Activated CD4-positive, alpha-beta T cell treated with anti-CD3 and anti-CD28 coated beads for 48 hours (primary cell): ENCODE measurements at regions not wholly inside any gene's neighbourhood (a gene's known extent, or its start where the extent isn't known, plus 50 kb on each side); places are given as distances from the start of the nearest gene placed in this dataset.

Experiments used
- DNase-seq: peaks from one replicate; pipeline ENCODE4 v3.0.0-alpha.2; 2020

DNA sequence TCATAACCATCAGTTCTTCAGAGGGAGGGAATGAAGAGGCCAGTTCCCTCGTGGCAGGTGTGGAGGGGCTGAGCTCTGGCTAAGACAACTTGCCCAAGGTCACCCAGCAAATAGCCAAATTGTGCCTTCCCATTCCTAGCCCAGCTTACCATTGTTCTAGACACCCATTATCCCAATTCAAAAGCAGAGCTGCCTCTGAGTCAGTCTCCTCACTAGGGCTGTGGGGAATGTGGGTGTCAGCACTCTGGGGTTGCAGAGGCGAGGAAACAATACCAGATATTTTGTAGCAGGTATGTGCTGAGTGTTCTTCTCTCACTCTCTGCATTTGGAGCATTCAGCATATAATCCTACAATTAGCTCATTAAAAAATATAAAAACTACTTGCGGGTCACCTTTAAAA, 270.8 kb downstream of the PSAT1 start:
- no peak for DNase-seq

DNA sequence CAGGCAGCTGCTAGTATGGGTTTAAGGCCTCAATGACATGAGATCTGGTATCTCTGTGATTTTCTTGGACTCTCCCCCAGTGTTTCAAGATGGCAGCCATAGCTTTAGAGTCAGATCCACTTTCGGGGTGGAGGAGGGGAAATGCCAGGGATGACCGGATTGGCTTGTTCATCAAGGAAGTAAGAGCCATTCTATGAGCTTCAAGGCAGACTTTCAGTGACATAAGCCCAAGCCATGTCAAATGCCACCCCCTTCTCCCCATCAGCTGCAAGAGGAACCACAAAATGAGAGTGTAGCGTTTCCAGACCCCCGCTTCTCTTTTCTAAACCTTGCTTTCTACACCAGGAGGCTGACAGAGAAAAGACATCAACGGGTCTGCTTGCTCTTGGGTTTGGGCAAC, 271.8 kb downstream of the PSAT1 start:
- no peak for DNase-seq

DNA sequence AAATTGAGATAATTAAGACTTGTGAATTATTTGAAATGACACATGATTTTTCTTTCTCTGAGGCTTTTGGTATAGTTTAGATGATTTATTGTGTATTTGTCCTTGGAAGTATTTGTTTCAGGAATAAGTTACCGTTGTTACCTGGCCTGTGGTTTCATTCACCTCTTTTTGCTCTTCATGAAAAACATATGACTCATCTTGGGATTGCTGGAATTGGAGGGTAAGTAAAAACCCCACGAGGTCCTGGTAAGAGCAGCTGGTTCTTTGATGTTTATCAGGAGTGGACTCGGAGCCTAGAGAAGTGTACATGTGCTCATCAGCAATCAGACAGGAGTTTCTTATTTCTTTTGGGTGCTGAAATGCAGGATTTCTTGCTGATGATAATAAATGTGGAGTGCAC, 275.3 kb downstream of the PSAT1 start:
- no peak for DNase-seq

DNA sequence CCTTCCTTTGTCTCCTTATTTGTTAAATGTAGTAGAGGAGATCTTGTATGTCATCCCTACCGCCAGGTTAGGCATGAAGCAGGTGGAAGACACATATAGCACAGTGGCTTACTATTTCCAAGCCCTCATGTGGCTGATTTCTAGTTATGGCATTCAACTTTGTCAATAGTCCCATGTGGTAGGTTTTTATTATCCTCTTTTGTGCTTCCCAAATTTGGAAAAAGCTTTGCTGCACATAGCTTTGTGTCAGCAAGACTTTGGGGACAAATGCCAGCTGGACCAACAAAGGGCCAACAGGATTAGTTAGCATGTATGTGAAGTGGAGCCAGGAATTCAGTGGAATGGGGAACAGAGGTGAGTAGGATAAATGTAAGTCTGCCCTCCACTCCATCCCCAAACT, 276.3 kb downstream of the PSAT1 start:
- DNase-seq, result no peak

DNA sequence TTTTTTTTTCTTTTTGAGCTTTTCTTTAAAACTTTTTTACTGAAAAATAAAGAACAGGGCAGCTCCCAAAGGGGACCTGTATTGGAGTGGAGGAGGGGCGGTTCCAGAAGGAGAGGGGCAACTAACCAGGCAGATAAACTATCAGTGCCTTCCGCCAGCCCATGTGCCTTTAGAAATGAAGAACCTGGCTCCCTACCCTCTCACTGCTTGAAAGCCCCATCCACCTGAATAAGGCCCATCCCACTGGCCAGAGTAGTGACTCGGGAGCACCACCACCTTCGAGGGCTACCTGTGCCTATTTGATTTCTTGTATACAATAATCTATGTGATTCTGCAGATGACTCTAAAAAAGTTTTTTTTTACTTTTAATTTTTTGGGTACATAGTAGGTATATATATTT, 276.7 kb downstream of the PSAT1 start:
- no peak for DNase-seq

DNA sequence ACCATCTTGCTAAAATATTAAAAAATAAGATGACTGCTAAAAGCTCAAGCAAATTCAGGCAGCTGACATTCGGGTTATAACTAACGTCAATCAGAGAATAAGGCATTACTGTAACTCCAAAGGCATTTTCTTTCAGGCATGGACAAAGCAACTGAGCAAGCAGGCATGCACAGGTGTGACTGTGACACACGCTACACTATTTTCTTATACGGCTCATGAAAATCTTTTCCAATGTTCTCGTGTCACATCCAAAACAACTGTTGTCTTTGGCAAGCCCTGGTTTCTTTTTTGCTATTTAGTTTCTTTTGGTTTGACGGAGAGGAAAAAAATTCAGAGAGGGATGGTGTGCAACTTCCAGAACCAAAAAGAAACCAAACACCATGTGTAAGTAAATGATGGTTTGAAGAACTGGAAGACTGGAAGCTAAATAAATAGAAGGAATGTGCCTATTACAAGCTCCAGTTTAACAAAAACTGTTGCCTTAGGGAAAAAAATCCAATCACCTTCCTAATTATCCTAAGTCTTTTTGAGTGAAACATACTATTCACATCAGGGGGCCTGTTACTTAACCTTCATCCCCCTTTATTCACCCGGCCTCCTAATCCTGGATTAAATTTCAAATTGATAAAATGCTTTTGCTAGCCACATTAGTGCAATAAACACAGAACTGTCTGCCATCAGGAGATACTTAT, 277.6 kb downstream of the PSAT1 start:
- DNase-seq, result no peak

DNA sequence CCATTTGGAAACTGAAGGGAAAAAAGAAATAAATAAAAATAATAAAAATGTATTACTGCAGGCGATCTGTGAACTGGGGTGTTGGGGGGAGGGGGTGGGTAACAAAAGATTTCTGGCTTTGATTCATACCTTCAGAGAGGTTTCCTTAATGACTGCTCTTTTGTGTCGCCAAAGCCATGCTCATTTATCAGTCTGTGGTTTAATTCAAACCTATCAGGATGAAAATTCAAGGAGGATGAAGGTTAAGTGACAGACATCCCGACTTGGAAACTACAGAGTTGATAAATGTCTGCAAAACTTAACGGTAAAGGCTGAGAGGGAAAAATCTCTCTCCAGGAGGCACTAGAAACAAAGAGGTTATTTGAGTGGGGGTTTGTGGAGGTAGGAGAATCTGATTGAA, 278.2 kb downstream of the PSAT1 start:
- no peak for DNase-seq

DNA sequence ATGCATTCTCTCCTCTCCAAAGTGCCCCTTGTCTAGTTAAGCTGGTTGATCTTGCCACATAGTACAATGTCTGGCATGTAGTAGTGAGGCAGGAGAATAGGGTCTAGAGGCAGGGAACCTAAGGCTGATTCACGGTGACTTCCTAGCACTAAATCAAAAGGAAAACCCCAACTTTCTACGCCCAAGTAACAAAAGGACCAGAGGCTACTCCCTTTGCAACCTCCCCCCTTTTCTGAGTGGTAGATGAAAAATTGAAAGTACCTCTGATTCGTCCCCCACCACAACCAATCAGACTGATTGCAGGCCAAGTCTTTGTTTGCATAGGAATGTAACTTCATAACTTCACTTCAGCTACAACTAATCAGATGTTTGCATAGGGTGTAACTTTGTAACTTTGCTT, 278.8 kb downstream of the PSAT1 start:
- no peak for DNase-seq

DNA sequence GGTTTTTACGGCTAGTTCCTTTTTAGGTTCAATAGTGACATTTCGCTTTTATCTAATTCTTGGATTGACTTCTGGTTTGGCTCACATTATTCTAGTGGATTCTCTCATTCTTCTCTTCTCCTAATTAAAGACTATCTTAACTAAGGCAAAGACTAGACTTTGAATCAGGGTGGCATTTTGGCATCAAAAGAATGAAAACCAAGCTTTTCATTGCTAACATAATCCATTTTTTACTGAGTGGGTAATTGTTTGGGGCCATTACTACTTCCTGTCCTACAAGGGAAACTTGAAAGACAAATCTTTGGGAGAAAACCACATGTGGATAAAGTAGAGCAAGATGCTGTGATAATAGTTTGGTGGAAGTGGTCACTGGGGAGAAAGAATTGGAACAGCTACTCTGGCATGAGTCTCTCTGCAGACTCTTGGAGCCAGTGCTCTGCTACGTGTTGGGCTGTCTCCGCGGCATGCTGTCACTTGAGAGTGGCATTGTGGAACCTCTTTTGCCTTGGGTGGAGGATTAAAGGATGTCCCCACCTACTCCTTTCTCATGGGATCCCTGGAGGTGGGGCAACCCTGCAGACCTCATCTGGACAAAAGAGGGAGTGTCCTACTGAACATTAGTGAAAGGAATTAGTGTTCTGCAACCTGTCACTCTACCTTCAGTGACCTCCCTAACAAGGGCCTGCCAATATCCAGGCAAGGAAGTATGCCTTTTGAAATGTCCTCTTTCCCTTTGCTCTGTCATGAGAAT, 280.4 kb downstream of the PSAT1 start:
- no peak for DNase-seq

DNA sequence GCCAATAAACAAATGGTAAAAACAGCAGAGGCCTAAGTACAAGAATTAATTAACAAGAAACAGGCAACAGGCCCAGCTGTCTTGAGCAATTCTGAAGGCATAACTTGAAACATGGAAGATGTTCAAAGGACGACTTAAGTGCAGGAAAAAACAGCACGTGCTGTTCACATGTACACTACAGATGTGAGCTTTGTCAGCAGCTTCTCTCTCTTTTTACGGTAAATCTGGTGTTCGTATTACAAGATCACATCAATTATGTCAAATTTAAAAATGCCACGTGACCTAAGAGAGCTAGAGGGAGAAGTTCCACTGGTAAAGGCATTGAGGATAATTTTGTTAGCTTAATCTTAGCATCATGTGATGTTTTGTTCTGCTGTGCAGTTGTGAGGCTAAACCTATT, 281.1 kb downstream of the PSAT1 start:
- no peak for DNase-seq

DNA sequence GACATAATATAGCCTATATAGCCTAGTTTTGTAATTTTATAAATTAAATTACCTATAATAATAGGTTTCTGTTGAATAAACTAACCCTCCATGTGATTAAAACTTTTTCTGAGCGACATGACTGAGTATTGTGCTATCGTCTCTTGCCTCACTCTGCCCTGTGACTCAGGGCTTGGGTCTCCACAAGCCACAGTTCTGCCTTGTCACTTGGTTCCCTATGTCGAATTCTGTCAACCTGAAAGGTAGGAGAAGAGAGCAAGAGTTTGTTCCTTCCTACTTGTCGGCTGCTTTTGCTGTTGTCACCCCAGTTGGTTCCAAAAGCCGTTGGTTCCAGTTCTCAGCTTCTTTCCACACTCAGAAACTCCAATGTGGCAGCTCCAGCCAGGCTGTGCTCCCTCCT, 285.9 kb downstream of the PSAT1 start:
- DNase-seq, result no peak

DNA sequence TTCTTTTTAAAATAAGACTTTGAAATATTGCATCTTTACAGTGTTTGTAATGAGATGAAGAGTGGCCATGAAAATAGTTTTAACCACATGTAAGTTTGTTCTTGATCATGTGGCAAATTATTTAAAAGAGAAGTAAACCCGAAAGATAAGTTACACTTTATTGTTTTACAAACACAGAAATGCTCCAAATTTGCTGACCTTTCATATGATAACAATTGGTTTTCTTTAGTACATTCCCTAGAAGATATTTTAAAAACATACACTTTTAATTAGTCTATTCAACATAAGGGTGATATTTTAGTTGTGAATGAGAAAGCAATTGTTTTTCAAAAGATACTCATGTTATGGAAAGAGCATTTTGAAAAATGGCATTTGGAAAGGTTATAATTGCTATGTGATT, 287.7 kb downstream of the PSAT1 start:
- no peak for DNase-seq

DNA sequence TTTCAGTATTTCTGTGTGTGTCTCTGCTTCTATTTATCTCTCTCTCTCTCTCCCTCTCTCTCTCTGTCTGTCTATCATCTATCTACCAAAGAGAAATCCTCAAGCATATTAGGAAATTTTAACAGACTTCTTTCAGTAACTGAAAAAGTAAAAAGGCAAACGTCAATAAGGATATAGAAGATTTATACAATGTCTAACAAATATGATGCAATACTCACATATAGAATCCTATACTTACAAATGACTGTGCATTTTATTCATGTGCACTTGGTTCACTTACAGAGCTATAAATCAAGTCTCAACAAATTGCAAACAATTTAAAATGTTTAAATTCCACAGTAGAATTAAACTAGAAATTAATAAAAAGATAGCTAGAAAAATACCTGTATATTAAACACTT, 289.0 kb downstream of the PSAT1 start:
- no peak for DNase-seq

DNA sequence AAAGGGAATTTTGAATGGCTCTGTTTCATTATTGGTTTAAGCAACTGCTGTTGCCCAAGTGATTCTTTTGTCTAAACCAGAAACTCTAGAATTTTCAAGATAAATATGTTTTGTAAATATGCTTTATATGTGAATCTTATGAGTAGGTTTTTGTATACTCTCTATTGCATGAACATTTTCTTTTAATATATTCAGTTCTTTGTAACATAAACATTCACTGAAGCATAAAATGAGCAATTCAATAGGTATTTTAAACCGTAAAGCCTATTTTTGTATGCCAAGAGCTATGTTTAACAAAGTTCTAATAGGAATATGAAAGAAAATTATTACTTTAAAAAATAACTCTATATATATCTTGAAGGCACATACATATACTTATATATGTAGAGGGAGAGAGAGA, 293.1 kb downstream of the PSAT1 start:
- no peak for DNase-seq

DNA sequence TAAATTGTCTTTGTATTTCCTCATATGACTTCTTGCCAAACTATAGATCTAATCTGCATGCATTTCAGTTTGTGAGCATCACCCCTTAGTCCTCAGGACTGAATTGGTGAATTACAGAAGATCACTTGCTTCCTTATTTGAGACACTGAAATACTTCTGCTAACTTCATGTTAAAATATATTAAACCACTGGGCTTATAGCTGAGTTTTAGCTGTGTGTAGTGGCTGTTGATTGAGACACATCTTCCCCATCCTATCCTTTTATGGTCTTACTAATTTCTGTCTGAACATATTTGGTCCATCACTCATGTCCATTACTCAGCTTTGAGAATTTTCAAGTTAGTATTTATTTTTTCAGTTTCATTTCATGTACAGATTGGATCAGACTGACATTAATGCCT, 295.9 kb downstream of the PSAT1 start:
- no peak for DNase-seq

DNA sequence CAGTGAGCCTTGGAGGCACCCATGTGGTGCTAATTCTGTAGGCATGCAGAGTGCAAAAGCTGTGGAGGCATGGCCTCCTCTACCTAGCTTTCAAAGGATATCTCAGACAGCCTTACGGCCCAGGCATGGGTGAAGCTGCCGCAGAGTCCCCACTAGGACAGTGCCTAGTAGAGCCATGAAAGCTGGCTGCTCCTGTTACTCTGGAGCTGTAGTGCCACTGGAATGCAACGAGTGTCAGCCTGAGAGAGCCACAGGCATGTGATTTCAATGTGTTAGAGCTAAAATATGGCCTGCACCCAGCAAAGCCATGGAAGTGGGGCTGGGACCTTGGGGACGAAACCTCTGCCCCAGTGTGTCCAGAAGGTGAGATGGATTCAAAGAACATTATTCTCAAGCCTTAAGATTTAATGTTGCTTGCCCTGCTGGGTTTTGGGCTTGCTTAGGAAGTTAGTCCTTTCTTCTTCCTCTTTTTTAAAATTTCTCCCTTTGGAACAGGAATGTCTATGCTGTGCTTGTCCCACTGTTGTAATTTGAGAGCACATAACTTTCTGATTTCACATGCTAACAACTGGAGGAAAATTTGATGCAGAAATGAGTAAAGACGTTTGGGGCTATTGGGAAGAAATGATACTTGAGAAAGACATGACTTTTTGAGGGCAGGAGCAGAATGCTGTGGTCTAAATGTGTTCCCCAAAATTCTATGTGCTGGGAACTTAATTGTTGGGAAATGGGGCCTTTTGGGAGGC, 298.4 kb downstream of the PSAT1 start:
- no peak for DNase-seq

DNA sequence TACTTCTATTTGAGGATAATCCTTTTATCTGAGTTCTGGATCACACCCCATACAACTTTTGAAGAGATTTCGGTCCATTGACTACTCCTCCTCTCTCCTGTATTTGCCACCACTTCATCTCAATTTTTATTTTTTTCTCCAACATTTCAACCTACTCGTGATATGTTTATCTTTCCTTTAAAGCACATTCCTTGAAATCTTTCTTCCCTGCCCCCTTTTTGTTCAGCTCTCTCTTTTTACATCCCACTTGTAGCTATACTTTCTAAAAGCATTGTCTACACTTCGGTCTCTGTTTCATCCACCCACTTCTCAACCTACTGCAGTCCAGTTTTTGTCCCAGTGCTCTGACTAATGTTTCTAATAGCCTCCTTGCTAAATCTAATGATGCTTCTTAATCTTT, 299.4 kb downstream of the PSAT1 start:
- no peak for DNase-seq

DNA sequence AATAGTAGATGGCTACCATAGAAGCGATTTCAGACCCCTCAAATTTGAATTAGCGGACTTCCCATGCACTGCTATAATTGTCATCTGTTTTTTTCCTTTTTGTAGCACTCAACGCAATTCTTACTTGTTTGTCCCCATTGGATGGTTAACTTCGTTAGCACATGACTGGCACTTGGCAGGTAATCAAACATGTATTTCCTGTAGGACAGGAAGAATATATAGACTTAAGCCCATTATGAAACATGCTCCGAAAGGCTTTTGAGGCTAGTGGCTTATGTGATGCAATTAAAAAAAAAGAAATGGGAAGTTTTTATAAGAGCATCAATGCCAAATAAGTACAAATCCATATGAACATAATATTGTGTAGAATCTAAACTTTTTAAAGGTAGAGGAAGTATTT, 301.2 kb downstream of the PSAT1 start:
- DNase-seq, result no peak

DNA sequence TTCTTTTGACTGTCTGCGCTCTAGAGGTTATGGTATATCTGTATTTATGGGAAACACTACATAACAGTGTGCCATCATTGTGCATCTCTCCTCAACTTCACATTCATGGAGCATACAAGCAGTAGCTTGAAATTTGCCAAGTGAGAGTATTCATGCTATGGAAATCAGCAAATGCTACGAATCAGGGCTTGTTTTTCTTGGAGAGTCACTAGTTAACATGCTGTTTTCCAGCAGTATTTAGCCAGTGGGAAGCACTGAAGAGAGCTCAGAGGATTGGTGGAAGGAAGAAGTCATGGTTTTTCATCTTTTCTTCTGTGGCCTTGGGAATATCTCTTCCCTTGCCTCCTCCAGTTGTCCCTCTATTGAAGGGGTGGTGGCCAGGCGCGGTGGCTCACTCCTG, 303.0 kb downstream of the PSAT1 start:
- DNase-seq, result no peak

DNA sequence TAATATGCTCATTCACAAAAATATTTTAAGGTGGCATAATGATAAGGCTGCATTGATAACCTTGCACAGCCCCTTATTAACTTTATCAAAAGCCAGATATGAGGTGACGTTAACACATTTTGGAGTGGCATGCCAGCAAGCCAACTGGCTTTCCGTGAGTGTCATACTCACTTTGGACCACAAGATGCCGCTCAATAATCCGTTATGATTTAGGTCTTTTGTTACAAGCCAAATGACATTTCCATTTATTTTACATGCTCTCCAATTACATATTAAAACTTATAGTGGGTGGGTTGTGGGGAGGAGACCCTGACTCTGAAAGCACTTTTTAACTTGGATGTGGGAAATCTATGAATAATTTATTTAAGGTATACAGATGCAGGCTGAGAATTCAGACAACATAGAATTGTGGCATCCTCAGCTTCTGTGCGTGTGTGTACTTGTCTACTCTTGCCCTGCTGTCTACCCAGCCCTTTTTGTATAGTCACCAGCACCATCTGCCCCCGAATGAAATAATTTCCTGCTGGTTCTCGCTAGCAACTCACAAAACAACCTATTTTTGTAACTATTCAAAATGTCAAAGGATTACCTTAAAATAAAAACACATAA, 305.1 kb downstream of the PSAT1 start:
- DNase-seq, result peak; percentile 29

DNA sequence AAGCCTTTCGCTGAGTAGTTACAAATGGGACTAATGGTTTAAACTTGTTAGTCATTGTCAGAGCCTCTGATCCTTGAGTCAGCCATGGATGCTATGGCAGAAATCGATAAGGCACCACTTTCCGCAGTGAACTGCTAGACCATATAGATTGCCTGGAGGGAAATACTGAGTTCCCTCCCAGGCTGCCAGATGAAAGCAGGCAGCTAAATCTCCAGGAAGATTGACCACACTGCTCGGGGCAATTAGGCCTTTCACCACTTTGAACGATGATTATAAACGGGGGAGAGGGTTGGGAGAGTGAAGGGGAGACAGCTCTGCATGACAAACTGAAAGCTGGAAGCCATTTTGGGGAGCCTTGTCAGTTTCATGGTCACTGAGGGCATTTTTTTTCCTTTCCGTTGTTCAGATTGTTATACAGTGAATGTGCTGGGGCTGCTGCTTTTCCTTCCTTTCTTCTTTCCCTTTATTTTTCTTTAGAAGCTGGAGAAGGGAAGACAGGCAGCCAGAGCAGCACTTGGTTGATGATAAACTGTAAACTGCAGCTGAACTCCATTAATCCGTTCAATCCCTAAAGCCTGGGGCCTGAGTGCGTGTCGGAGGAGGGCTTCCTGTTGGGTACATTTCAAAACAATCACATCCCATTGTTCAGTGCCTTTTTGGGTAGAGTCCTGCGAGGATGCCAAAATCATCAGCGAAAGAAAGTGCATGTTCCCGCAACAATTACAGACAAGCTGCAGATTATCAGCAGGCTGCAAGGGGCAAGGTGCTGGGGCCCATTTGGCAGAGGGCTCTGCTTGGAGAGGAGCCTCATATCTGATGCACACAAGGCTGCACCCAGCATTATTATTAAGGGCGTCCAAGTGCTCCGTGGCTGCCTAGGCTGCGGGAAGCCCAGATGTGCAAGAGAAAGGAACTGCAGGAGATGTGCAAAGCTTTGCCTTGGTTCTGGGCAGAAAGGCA, 308.4 kb downstream of the PSAT1 start:
- DNase-seq, result no peak

DNA sequence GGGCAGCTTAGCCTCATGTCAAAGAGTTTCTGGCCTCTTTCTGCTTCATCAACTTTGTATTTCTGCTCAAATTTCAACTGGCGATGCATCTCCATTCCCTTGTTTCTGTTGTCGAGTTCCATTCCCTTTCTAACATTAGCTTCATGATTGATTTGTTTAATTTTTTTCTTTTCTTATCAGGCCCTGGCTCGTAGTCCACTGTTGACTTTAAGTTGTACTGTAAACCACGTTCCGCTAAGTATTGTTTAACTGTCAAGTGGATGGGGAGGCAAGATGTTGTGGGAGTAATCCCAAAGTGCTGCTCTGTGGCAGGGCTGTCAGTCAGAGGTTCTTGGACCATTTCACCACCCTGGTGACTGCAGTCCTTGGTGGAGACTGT, 309.1 kb downstream of the PSAT1 start:
- DNase-seq, result no peak

DNA sequence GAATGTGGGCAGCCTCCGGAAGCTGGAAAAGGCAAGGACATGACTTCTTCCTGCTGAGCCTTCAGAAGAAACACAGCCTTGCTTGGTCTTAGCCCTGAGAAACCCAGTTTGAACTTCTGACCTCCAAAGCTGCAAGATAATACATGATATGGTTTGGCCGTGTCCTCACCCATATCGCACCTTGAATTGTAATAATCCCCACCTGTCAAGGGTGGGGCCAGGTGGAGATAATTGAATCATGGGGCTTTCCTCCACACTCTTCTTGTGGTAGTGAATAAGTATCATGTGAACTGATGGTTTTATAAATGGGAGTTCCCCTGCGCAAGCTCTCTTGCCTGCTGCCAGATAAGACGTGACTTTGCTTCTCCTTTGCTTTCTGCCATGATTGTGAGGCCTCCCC, 310.9 kb downstream of the PSAT1 start:
- DNase-seq, result no peak
